IMR-90 (cell line): ENCODE measurements at regions not wholly inside any gene's neighbourhood (a gene's known extent, or its start where the extent isn't known, plus 50 kb on each side); places are given as distances from the start of the nearest gene placed in this dataset.

ENCODE experiments used
- ATAC-seq: fragments of 200-7000 bp; cut with Tn5 transposase; 2 replicates; pipeline ENCODE4 v1.9.1; 2020; ENCODE audit warnings: low read depth, mild to moderate bottlenecking, moderate library complexity
- BruUV-seq: library from RNA; stranded (reverse); fragments of 400-500 nt; replicated peaks from 2 replicates; lab custom pipeline; 2021; lab: Mats Ljungman, UMichigan
- CTCF ChIA-PET: fragments of 300-600 bp; formaldehyde crosslinking; extraction: SDS; loops from one replicate; lab custom pipeline; 2021; ENCODE audit warnings: antibody characterized with exemption; lab: Yijun Ruan, JAX
- POLR2A ChIA-PET: fragments of 300-600 bp; sonication (Branson Sonifier 250); formaldehyde crosslinking; loops from one replicate; lab custom pipeline; 2022; ENCODE audit warnings: antibody characterized with exemption; ENCODE audit not compliant: unreplicated experiment; lab: Charles Lee
- DNase-seq: peaks from one replicate; pipeline ENCODE4 v3.0.0; 2013
- H2AFZ ChIP-seq: replicated peaks from 2 replicates; pipeline ENCODE3; 2013; ENCODE audit warnings: low read length, mild to moderate bottlenecking; ENCODE audit not compliant: poor library complexity
- H2AK5ac ChIP-seq: 2 replicates; pipeline ENCODE4 v1.6.1; 2013; ENCODE audit warnings: low read depth, low read length, inconsistent platforms
- H2AK9ac ChIP-seq: replicated peaks from 2 replicates; pipeline ENCODE3; 2013; ENCODE audit warnings: mild to moderate bottlenecking, low read depth, low read length, moderate library complexity; ENCODE audit not compliant: poor library complexity
- H2BK120ac ChIP-seq: 2 replicates; pipeline ENCODE4 v1.6.1; 2013; ENCODE audit warnings: low read depth, low read length, inconsistent platforms
- H2BK15ac ChIP-seq: 3 replicates; pipeline ENCODE4 v1.6.1; 2013; ENCODE audit warnings: low read depth, low read length, inconsistent platforms
- H2BK20ac ChIP-seq: 2 replicates; pipeline ENCODE4 v1.6.1; 2013; ENCODE audit warnings: low read depth, mild to moderate bottlenecking, inconsistent platforms, low read length, moderate library complexity
- H2BK5ac ChIP-seq: 2 replicates; pipeline ENCODE4 v1.6.1; 2013; ENCODE audit warnings: mild to moderate bottlenecking, low read depth, low read length, inconsistent platforms; ENCODE audit not compliant: poor library complexity, severe bottlenecking
- H3K14ac ChIP-seq: replicated peaks from 2 replicates; pipeline ENCODE4 v1.6.1; 2013; ENCODE audit warnings: low read depth, low read length, inconsistent platforms
- H3K18ac ChIP-seq: 2 replicates; pipeline ENCODE4 v1.6.1; 2013; ENCODE audit warnings: low read depth, low read length, control low read depth
- H3K23ac ChIP-seq: 2 replicates; pipeline ENCODE4 v1.6.1; 2013; ENCODE audit warnings: low read depth, low read length, inconsistent platforms
- H3K27ac ChIP-seq: 2 replicates; pipeline ENCODE4 v1.5.1; 2013; ENCODE audit warnings: mild to moderate bottlenecking, control low read depth, low read length; ENCODE audit not compliant: insufficient read depth
- H3K27me3 ChIP-seq: 2 replicates; pipeline ENCODE4 v1.6.1; 2013; ENCODE audit warnings: low read length; ENCODE audit not compliant: control insufficient read depth, insufficient read depth
- H3K36me3 ChIP-seq: 2 replicates; pipeline ENCODE4 v1.6.1; 2013; ENCODE audit warnings: low read length, mixed read lengths; ENCODE audit not compliant: control insufficient read depth, insufficient read depth
- H3K4ac ChIP-seq: 2 replicates; pipeline ENCODE4 v1.6.1; 2013; ENCODE audit warnings: low read depth, low read length, inconsistent platforms
- H3K4me1 ChIP-seq: 2 replicates; pipeline ENCODE4 v1.6.1; 2013; ENCODE audit warnings: low read length, mixed read lengths; ENCODE audit not compliant: control insufficient read depth, insufficient read depth
- H3K4me2 ChIP-seq: 2 replicates; pipeline ENCODE4 v1.6.1; 2013; ENCODE audit warnings: low read depth, mild to moderate bottlenecking, control low read depth, low read length, moderate library complexity
- H3K4me3 ChIP-seq: 2 replicates; pipeline ENCODE4 v1.5.1; 2013; ENCODE audit warnings: low read depth, mild to moderate bottlenecking, control low read depth, low read length, moderate library complexity; ENCODE audit not compliant: insufficient read depth
- H3K56ac ChIP-seq: 2 replicates; pipeline ENCODE4 v1.6.1; 2013; ENCODE audit warnings: low read length, inconsistent platforms; ENCODE audit not compliant: insufficient read depth; ENCODE audit errors: extremely low read depth
- H3K79me1 ChIP-seq, 2 experiments: 2 replicates each; pipeline ENCODE4 v1.6.1; 2013; ENCODE audit warnings: low read length in 2 of 2, inconsistent platforms in 1 of 2, low read depth in 1 of 2
- H3K9ac ChIP-seq: 2 replicates; pipeline ENCODE4 v1.6.1; 2013; ENCODE audit warnings: low read depth, low read length, control low read depth
- H3K9me1 ChIP-seq: 2 replicates; pipeline ENCODE4 v1.6.1; 2013; ENCODE audit warnings: low read length, inconsistent platforms; ENCODE audit not compliant: insufficient read depth
- H3K9me3 ChIP-seq: 2 replicates; pipeline ENCODE4 v1.6.1; 2013; ENCODE audit warnings: low read length; ENCODE audit not compliant: control insufficient read depth, insufficient read depth
- H4K20me1 ChIP-seq: 2 replicates; pipeline ENCODE4 v1.6.1; 2013; ENCODE audit warnings: low read length, inconsistent platforms; ENCODE audit not compliant: insufficient read depth
- H4K5ac ChIP-seq: 2 replicates; pipeline ENCODE4 v1.6.1; 2013; ENCODE audit warnings: mild to moderate bottlenecking, low read depth, low read length, control low read depth
- H4K8ac ChIP-seq, 2 experiments: 2 replicates each; pipeline ENCODE4 v1.6.1; 2013; ENCODE audit warnings: low read depth in 2 of 2, low read length in 2 of 2, control low read depth in 1 of 2, inconsistent platforms in 1 of 2
- H4K91ac ChIP-seq: 2 replicates; pipeline ENCODE4 v1.6.1; 2013; ENCODE audit warnings: low read depth, low read length, inconsistent platforms; ENCODE audit not compliant: insufficient read depth
- BHLHE40 ChIP-seq: fragments of 150-350 bp; IDR thresholded peaks from 2 replicates; pipeline ENCODE4 v1.6.1; 2016; ENCODE audit warnings: mild to moderate bottlenecking, low read depth, low read length
- CEBPB ChIP-seq: IDR thresholded peaks from 2 replicates; pipeline ENCODE4 v1.6.1; 2012; ENCODE audit warnings: low read depth, low read length, improper control_type of control experiment
- CHD1 ChIP-seq: IDR thresholded peaks from 2 replicates; pipeline ENCODE4 v1.6.1; 2012; ENCODE audit warnings: low read depth, low read length, improper control_type of control experiment
- FOS ChIP-seq: fragments of 150-350 bp; IDR thresholded peaks from 2 replicates; pipeline ENCODE4 v1.6.1; 2016; ENCODE audit warnings: low read depth, low read length
- MAFK ChIP-seq: IDR thresholded peaks from 2 replicates; pipeline ENCODE4 v1.6.1; 2012; ENCODE audit warnings: low read depth, low read length, improper control_type of control experiment
- MAZ ChIP-seq: IDR thresholded peaks from 2 replicates; pipeline ENCODE4 v1.6.1; 2012; ENCODE audit warnings: low read depth, mild to moderate bottlenecking, low read length, improper control_type of control experiment, moderate library complexity, borderline replicate concordance
- MXI1 ChIP-seq: IDR thresholded peaks from 2 replicates; pipeline ENCODE4 v1.6.1; 2012; ENCODE audit warnings: low read depth, mild to moderate bottlenecking, low read length, moderate library complexity, borderline replicate concordance
- NFE2L2 ChIP-seq: fragments of 150-350 bp; IDR thresholded peaks from 2 replicates; pipeline ENCODE4 v1.6.1; 2016; ENCODE audit warnings: low read depth, mild to moderate bottlenecking, low read length
- POLR2A ChIP-seq: IDR thresholded peaks from 2 replicates; pipeline ENCODE4 v1.6.1; 2012; ENCODE audit warnings: mild to moderate bottlenecking, low read depth, low read length
- RAD21 ChIP-seq: IDR thresholded peaks from 2 replicates; pipeline ENCODE4 v1.6.1; 2012; ENCODE audit warnings: low read length, improper control_type of control experiment
- RCOR1 ChIP-seq: IDR thresholded peaks from 2 replicates; pipeline ENCODE4 v1.6.1; 2012; ENCODE audit warnings: mild to moderate bottlenecking, low read length, improper control_type of control experiment; ENCODE audit not compliant: insufficient replicate concordance
- RFX5 ChIP-seq: IDR thresholded peaks from 2 replicates; pipeline ENCODE4 v1.8.0; 2012; ENCODE audit warnings: low read depth, mild to moderate bottlenecking, low read length, moderate library complexity
- SMC3 ChIP-seq: fragments of 150-350 bp; IDR thresholded peaks from 2 replicates; pipeline ENCODE4 v1.6.1; 2016; ENCODE audit warnings: low read depth, mild to moderate bottlenecking, antibody characterized with exemption, low read length, moderate library complexity
- WGBS, 2 experiments: methylation state at CpG; one replicate each; pipeline versions ENCODE4 v1.1.5 to v1.1.7; 2013; ENCODE audit warnings: missing lambda C conversion rate in 2 of 2; ENCODE audit not compliant: insufficient read length in 1 of 2; ENCODE audit errors: extremely low coverage in 2 of 2; 5-methylcytosine and 5-hydroxymethylcytosine counted together
- dilution Hi-C: fragments of 300-500 bp; cut with HindIII; formaldehyde crosslinking; loops from one replicate; pipeline ENCODE4 v1.14.3; 2018; ENCODE audit warnings: low sequenced_read_pairs; ENCODE audit not compliant: unreplicated experiment
- in situ Hi-C: fragments of 300-500 bp; cut with MboI; formaldehyde crosslinking; loops from 3 replicates; pipeline ENCODE4 v1.14.3; 2019; ENCODE audit warnings: low sequenced_read_pairs, inconsistent platforms, mixed read lengths
- intact Hi-C: fragments of 100-400 bp; cut with micrococcal nuclease; formaldehyde crosslinking; loops from 2 replicates; pipeline ENCODE4 v1.10.0; 2022
- TF ChIP-seq, protein P1 (sequence below): fragments of 150-350 bp; IDR thresholded peaks from 2 replicates; pipeline ENCODE4 v1.6.1; 2017; ENCODE audit warnings: mild to moderate bottlenecking, antibody characterized with exemption, low read length, low read depth
- TF ChIP-seq, protein P2 (sequence below): conservative IDR thresholded peaks from 2 replicates; pipeline ENCODE4 v1.5.1; 2012; ENCODE audit warnings: mild to moderate bottlenecking, low read depth, low read length, improper control_type of control experiment
- TF ChIP-seq, protein P3 (sequence below): fragments of 150-350 bp; IDR thresholded peaks from 2 replicates; pipeline ENCODE4 v1.6.1; 2016; ENCODE audit warnings: low read depth, mild to moderate bottlenecking, low read length, moderate library complexity, borderline replicate concordance

DNA sequence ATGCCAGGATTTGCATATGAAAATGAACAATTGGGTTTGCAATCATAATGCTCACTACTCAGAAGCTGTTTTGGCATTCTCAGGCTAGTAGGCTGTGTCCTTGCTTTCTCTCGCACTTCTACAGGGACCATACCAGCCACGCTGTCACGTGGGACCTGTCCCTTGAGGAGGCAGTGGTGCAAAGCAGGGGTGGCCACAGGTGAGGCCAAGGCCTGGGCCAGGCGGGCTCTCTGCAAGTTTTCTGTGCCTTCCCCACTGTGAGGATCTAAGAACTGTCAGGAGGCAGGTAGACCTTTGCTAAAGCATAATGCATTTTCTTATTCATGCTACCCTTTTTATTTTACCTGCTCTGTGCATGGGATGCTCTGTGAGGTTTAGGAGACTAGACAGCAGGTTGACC is 89.4 kb upstream of the IRS2 start:
- intact Hi-C loops, result loop anchor here (2.0 kb wide), 1 partner anchor 227 kb away; no protein-coding TSS in a partner anchor
- H3K27ac ChIP-seq, result no peak overlapping the region

More for the DNA sequence above, 89.4 kb upstream of the IRS2 start:
- H2BK20ac ChIP-seq, result peak overlapping the region; percentile 20; the same call in 1 of the 2 replicates
- H2BK15ac ChIP-seq, result peak overlapping the region; percentile 45; the same call in 2 of the 3 replicates
- H3K18ac ChIP-seq, result peak overlapping the region; percentile 72; the same call in 1 of the 2 replicates
- no TSS peak for BruUV-seq
- H2AK5ac ChIP-seq, result 0 out of 2 replicates have a peak overlapping the region, but pooled peaks have one; percentile 52
- CTCF ChIA-PET, result no interaction called here
- no peaks in the 10 kb centered on the region for H3K27me3 ChIP-seq
- 0 out of 2 replicates have a peak overlapping the region, but pooled peaks have one; percentile 0 for H3K4ac ChIP-seq
- no peak for TF ChIP-seq RCOR1
- no peak for TF ChIP-seq MXI1
- TF ChIP-seq, protein P1, sequence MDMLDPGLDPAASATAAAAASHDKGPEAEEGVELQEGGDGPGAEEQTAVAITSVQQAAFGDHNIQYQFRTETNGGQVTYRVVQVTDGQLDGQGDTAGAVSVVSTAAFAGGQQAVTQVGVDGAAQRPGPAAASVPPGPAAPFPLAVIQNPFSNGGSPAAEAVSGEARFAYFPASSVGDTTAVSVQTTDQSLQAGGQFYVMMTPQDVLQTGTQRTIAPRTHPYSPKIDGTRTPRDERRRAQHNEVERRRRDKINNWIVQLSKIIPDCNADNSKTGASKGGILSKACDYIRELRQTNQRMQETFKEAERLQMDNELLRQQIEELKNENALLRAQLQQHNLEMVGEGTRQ, result no peak
- TF ChIP-seq, protein P2, sequence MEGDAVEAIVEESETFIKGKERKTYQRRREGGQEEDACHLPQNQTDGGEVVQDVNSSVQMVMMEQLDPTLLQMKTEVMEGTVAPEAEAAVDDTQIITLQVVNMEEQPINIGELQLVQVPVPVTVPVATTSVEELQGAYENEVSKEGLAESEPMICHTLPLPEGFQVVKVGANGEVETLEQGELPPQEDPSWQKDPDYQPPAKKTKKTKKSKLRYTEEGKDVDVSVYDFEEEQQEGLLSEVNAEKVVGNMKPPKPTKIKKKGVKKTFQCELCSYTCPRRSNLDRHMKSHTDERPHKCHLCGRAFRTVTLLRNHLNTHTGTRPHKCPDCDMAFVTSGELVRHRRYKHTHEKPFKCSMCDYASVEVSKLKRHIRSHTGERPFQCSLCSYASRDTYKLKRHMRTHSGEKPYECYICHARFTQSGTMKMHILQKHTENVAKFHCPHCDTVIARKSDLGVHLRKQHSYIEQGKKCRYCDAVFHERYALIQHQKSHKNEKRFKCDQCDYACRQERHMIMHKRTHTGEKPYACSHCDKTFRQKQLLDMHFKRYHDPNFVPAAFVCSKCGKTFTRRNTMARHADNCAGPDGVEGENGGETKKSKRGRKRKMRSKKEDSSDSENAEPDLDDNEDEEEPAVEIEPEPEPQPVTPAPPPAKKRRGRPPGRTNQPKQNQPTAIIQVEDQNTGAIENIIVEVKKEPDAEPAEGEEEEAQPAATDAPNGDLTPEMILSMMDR, result no peak
- TF ChIP-seq CHD1, result no peak
- TF ChIP-seq MAZ, result no peak
- no peak for TF ChIP-seq RAD21
- TF ChIP-seq, protein P3, sequence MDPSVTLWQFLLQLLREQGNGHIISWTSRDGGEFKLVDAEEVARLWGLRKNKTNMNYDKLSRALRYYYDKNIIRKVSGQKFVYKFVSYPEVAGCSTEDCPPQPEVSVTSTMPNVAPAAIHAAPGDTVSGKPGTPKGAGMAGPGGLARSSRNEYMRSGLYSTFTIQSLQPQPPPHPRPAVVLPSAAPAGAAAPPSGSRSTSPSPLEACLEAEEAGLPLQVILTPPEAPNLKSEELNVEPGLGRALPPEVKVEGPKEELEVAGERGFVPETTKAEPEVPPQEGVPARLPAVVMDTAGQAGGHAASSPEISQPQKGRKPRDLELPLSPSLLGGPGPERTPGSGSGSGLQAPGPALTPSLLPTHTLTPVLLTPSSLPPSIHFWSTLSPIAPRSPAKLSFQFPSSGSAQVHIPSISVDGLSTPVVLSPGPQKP, result no peak
- no peak for TF ChIP-seq NFE2L2
- no peak for TF ChIP-seq SMC3
- TF ChIP-seq RFX5, result no peak
- TF ChIP-seq POLR2A, result no peak
- TF ChIP-seq BHLHE40, result no peak
- no peak for TF ChIP-seq FOS
- no peak for TF ChIP-seq MAFK
- TF ChIP-seq CEBPB, result no peak
- H3K9ac ChIP-seq, result no peak overlapping the region
- peak overlapping the region; percentile 53; the same call in 1 of the 2 replicates for H4K91ac ChIP-seq
- H4K5ac ChIP-seq, result no peak overlapping the region; the same call in 1 of the 2 replicates
- no peak overlapping the region for H3K4me2 ChIP-seq
- H2BK5ac ChIP-seq, result no peak overlapping the region
- no peak overlapping the region for H3K23ac ChIP-seq
- peaks cover 13% of the 10 kb centered on the region for H3K4me1 ChIP-seq
- in situ Hi-C loops (no loop called here), dilution Hi-C loops (no loop called here)
- H3K9me1 ChIP-seq, result peaks cover 7% of the 10 kb centered on the region
- H3K36me3 ChIP-seq, result no peaks in the 10 kb centered on the region
- POLR2A ChIA-PET, result no interaction called here
- H2AK9ac ChIP-seq, result no peak overlapping the region
- ATAC-seq (no peak), DNase-seq (no peak)
- no CpG with 5 or more reads among the region's 4 CpGs for WGBS, 2 experiments
- peak overlapping the region in 1 of 2 experiments; percentile 31; a peak in 1 of 4 replicates for H4K8ac ChIP-seq
- no peaks in the 10 kb centered on the region for H4K20me1 ChIP-seq
- no peak overlapping the region for H2AFZ ChIP-seq
- H3K14ac ChIP-seq, result peak overlapping the region; percentile 64; the same call in 1 of the 2 replicates
- no peak overlapping the region for H3K56ac ChIP-seq
- H2BK120ac ChIP-seq, result peak overlapping the region; percentile 30; the same call in 1 of the 2 replicates
- no peak overlapping the region for H3K4me3 ChIP-seq
- H3K79me1 ChIP-seq, result no peaks in the 10 kb centered on the region
- H3K9me3 ChIP-seq, result no peaks in the 10 kb centered on the region
